GM06990 (cell line): ENCODE measurements at regions not wholly inside any gene's neighbourhood (a gene's known extent, or its start where the extent isn't known, plus 50 kb on each side); places are given as distances from the start of the nearest gene placed in this dataset.
"Not testable (repeated sequence)": the region's sequence is repeated elsewhere in the genome, so short reads cannot be mapped to it uniquely, and the experiment has no call there.

Experiments used
- DNase-seq: peaks from one replicate; pipeline ENCODE4 v3.0.0-alpha.2; 2011; ENCODE audit not compliant: insufficient read length; ENCODE audit errors: extremely low read depth
- H3K27me3 ChIP-seq: replicated peaks from 2 replicates; pipeline ENCODE4 v1.6.0; 2011; ENCODE audit warnings: low read length; ENCODE audit not compliant: control insufficient read depth, insufficient read depth
- H3K36me3 ChIP-seq: 2 replicates; pipeline ENCODE4 v1.5.1; 2011; ENCODE audit warnings: low read length; ENCODE audit not compliant: control insufficient read depth, insufficient read depth
- H3K4me3 ChIP-seq: replicated peaks from 2 replicates; pipeline ENCODE4 v1.5.1; 2011; ENCODE audit warnings: low read depth, mild to moderate bottlenecking, control low read depth, low read length
- CTCF ChIP-seq: IDR thresholded peaks from 2 replicates; pipeline ENCODE4 v1.5.1; 2011; ENCODE audit warnings: low read length, control low read depth, mild to moderate bottlenecking, inconsistent platforms; ENCODE audit not compliant: insufficient read depth, poor library complexity, severe bottlenecking

- Histone ChIP-seq H3K36me3 (no peaks in the 10 kb centered on the region), H3K4me3 (no peak overlapping the region), H3K27me3 (no peaks in the 10 kb centered on the region)
- TF ChIP-seq CTCF = no peak
- no peak for DNase-seq
Observed at GRCh38 chrX:750812-751211, 120.2 kb downstream of the SHOX start.

GRCh38 chrX:750263-750662 is 119.7 kb downstream of the SHOX start:
- DNase-seq = no peak
- Histone ChIP-seq H3K36me3 (no peaks in the 10 kb centered on the region), H3K4me3 (no peak overlapping the region), H3K27me3 (no peaks in the 10 kb centered on the region)
- TF ChIP-seq CTCF = no peak

- no peak overlapping the region for H3K4me3 ChIP-seq
- no peak for DNase-seq
- H3K36me3 ChIP-seq = no peaks in the 10 kb centered on the region
- no peak for TF ChIP-seq CTCF
- H3K27me3 ChIP-seq = no peaks in the 10 kb centered on the region
Observed at GRCh38 chrX:747176-747575, 116.6 kb downstream of the SHOX start.

- DNase-seq = no peak
Observed at GRCh38 chrX:739611-740010, 109.0 kb downstream of the SHOX start.

GRCh38 chrX:737021-737420 is 106.4 kb downstream of the SHOX start:
- not testable (repeated sequence) for H3K27me3 ChIP-seq, H3K36me3 ChIP-seq, DNase-seq, H3K4me3 ChIP-seq

More at GRCh38 chrX:739611-740010, 109.0 kb downstream of the SHOX start:
- no peak overlapping the region for H3K4me3 ChIP-seq
- no peaks in the 10 kb centered on the region for H3K27me3 ChIP-seq
- no peak for TF ChIP-seq CTCF
- no peaks in the 10 kb centered on the region for H3K36me3 ChIP-seq

GRCh38 chrX:734362-734761 is 103.8 kb downstream of the SHOX start:
- H3K36me3 ChIP-seq = no peaks in the 10 kb centered on the region
- H3K27me3 ChIP-seq = no peaks in the 10 kb centered on the region
- no peak overlapping the region for H3K4me3 ChIP-seq
- no peak for TF ChIP-seq CTCF
- DNase-seq = no peak
